Keratinocyte (primary cell): ENCODE measurements at regions not wholly inside any gene's neighbourhood (a gene's known extent, or its start where the extent isn't known, plus 50 kb on each side); places are given as distances from the start of the nearest gene placed in this dataset.

Experiments used
- DNase-seq: peaks from one replicate; pipeline ENCODE4 v3.0.0-alpha.2; 2011; ENCODE audit warnings: low read depth, missing footprints, low spot score
- FAIRE-seq: peaks from 2 replicates; lab custom pipeline; 2011; peaks lifted over from hg19 to GRCh38; lab: Jason Lieb, UNC
- H2AFZ ChIP-seq: 2 replicates; pipeline ENCODE4 v1.6.0; 2012; ENCODE audit warnings: low read length, control low read depth, inconsistent platforms; ENCODE audit not compliant: control insufficient read depth
- H3K27ac ChIP-seq: 2 replicates; pipeline ENCODE4 v1.5.1; 2011; ENCODE audit warnings: low read length; ENCODE audit not compliant: control insufficient read depth, insufficient read depth
- H3K27me3 ChIP-seq: 3 replicates; pipeline ENCODE4 v1.6.0; 2011; ENCODE audit warnings: low read length; ENCODE audit not compliant: control insufficient read depth, insufficient read depth; ENCODE audit errors: extremely low read depth
- H3K36me3 ChIP-seq, 2 experiments: 2 replicates in 1 of 2; 3 replicates in 1 of 2; pipeline ENCODE4 v1.5.1; 2011; ENCODE audit warnings: low read length in 2 of 2, mild to moderate bottlenecking in 1 of 2; ENCODE audit not compliant: control insufficient read depth in 2 of 2, insufficient read depth in 2 of 2; ENCODE audit errors: extremely low read depth in 1 of 2
- H3K4me1 ChIP-seq: 3 replicates; pipeline ENCODE4 v1.5.1; 2011; ENCODE audit warnings: low read length; ENCODE audit not compliant: control insufficient read depth, insufficient read depth; ENCODE audit errors: extremely low read depth
- H3K4me2 ChIP-seq: 3 replicates; pipeline ENCODE4 v1.6.0; 2011; ENCODE audit warnings: low read depth, low read length; ENCODE audit not compliant: control insufficient read depth, insufficient read depth; ENCODE audit errors: extremely low read depth
- H3K4me3 ChIP-seq, 3 experiments: fragments of 200-600 bp in 1 of 3; sonication (generic) in 1 of 3; 2 replicates in 2 of 3; 3 replicates in 1 of 3; pipeline ENCODE4 v1.5.1; 2011 to 2016; ENCODE audit warnings: low read length in 3 of 3, mild to moderate bottlenecking in 3 of 3, control low read depth in 2 of 3, inconsistent platforms in 1 of 3, low read depth in 1 of 3, mixed read lengths in 1 of 3, mixed run types in 1 of 3, moderate library complexity in 1 of 3; ENCODE audit not compliant: control insufficient read depth in 2 of 3, insufficient read depth in 2 of 3; ENCODE audit errors: extremely low read depth in 1 of 3
- H3K79me2 ChIP-seq: 2 replicates; pipeline ENCODE4 v1.6.0; 2012; ENCODE audit warnings: low read length; ENCODE audit not compliant: control insufficient read depth, insufficient read depth
- H3K9ac ChIP-seq: 3 replicates; pipeline ENCODE4 v1.6.0; 2011; ENCODE audit warnings: low read length; ENCODE audit not compliant: control insufficient read depth, insufficient read depth; ENCODE audit errors: extremely low read depth
- H3K9me1 ChIP-seq: 3 replicates; pipeline ENCODE4 v1.6.0; 2011; ENCODE audit warnings: low read length; ENCODE audit not compliant: control insufficient read depth, insufficient read depth; ENCODE audit errors: extremely low read depth
- H3K9me3 ChIP-seq: 2 replicates; pipeline ENCODE4 v1.5.1; 2012; ENCODE audit warnings: low read depth, low read length; ENCODE audit not compliant: control insufficient read depth
- H4K20me1 ChIP-seq: 3 replicates; pipeline ENCODE4 v1.6.0; 2011; ENCODE audit warnings: low read length; ENCODE audit not compliant: control insufficient read depth, insufficient read depth; ENCODE audit errors: extremely low read depth
- EZH2 ChIP-seq: IDR thresholded peaks from one replicate; pipeline ENCODE4 v1.6.1; 2012; ENCODE audit warnings: inconsistent platforms, mild to moderate bottlenecking, low read length, moderate library complexity
- dilution Hi-C: fragments of 300-500 bp; cut with MboI; formaldehyde crosslinking; loops from one replicate; pipeline ENCODE4 v1.7.0; 2020; ENCODE audit warnings: low sequenced_read_pairs; ENCODE audit not compliant: extremely low pct_ligation_motif_present
- TF ChIP-seq, protein P1 (sequence below), 3 experiments: IDR thresholded peaks in 1 of 3; conservative IDR thresholded peaks in 1 of 3; optimal IDR thresholded peaks in 1 of 3; 2 replicates in 2 of 3; 3 replicates in 1 of 3; pipeline versions ENCODE3 to v1.5.1; 2011; ENCODE audit warnings: low read length in 3 of 3, mild to moderate bottlenecking in 3 of 3, moderate library complexity in 2 of 3, control low read depth in 1 of 3, inconsistent platforms in 1 of 3; ENCODE audit not compliant: insufficient read depth in 2 of 3; ENCODE audit errors: extremely low read depth in 1 of 3

DNA sequence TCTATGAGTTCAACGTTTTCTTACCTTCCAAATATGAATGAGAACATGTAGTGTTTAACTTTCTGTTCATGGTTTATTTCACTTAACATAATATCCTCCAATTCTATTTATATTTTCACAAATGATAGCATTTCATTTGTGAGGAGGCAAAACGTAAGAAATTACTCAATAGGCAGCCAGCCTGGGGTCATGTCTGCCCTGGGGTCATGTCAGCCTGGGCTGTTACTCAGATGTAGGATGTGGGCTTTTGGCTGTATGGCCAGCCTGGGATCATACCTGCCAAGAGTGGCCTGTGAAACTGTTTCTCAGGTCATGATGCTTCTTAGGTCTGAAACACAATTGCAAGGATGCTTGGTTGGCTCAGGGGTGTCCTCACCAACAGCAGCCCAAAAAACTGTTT is 187.0 kb downstream of the FBXO8 start:
- H3K4me2 ChIP-seq: no peak overlapping the region
- DNase-seq (no peak), FAIRE-seq (no peak)
- dilution Hi-C loops: no loop called here
- no peaks in the 10 kb centered on the region for H3K79me2 ChIP-seq
- H3K9me1 ChIP-seq: no peaks in the 10 kb centered on the region
- no peaks in the 10 kb centered on the region for H3K27me3 ChIP-seq
- H3K9ac ChIP-seq: no peak overlapping the region
- no peak overlapping the region for H3K4me3 ChIP-seq
- no peak overlapping the region for H3K27ac ChIP-seq
- no peaks in the 10 kb centered on the region for H3K4me1 ChIP-seq
- no peaks in the 10 kb centered on the region for H3K36me3 ChIP-seq
- no peaks in the 10 kb centered on the region for H4K20me1 ChIP-seq
- no peak for TF ChIP-seq EZH2
- TF ChIP-seq, protein P1, sequence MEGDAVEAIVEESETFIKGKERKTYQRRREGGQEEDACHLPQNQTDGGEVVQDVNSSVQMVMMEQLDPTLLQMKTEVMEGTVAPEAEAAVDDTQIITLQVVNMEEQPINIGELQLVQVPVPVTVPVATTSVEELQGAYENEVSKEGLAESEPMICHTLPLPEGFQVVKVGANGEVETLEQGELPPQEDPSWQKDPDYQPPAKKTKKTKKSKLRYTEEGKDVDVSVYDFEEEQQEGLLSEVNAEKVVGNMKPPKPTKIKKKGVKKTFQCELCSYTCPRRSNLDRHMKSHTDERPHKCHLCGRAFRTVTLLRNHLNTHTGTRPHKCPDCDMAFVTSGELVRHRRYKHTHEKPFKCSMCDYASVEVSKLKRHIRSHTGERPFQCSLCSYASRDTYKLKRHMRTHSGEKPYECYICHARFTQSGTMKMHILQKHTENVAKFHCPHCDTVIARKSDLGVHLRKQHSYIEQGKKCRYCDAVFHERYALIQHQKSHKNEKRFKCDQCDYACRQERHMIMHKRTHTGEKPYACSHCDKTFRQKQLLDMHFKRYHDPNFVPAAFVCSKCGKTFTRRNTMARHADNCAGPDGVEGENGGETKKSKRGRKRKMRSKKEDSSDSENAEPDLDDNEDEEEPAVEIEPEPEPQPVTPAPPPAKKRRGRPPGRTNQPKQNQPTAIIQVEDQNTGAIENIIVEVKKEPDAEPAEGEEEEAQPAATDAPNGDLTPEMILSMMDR (optimal IDR thresholded peaks at IDR 0.05 in 1 of 3, IDR thresholded peaks at IDR 0.05 in 1 of 3, conservative IDR thresholded peaks at IDR 0.05 in 1 of 3; ENCODE audit: extremely low read depth in 1 of 3, insufficient read depth in 2 of 3, low read length in 3 of 3): no peak
- H2AFZ ChIP-seq: no peak overlapping the region
- H3K9me3 ChIP-seq: no peaks in the 10 kb centered on the region

DNA sequence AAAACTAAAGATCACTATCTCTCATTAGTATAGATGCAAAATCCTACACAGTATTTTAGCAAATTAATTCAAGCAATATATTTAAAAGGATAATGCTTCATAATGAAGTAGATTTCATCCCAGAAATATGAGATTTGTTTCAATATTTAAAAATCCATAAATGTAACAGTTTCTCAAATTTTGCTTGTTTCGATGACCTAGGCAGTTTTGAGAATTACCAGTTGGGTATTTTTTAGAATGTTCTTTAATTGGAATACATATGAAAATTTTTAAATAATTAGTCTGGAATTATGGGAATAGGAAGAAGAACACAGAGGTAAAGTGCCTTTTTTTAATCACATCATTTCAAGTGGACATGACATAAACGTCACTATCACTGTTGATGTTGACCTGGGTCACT is 192.3 kb downstream of the FBXO8 start:
- TF ChIP-seq, protein P1 (optimal IDR thresholded peaks at IDR 0.05 in 1 of 3, IDR thresholded peaks at IDR 0.05 in 1 of 3, conservative IDR thresholded peaks at IDR 0.05 in 1 of 3; ENCODE audit: extremely low read depth in 1 of 3, insufficient read depth in 2 of 3, low read length in 3 of 3): no peak
- no peak for TF ChIP-seq EZH2
- FAIRE-seq: no peak
- H3K9ac ChIP-seq: no peak overlapping the region
- no peaks in the 10 kb centered on the region for H3K36me3 ChIP-seq
- H3K27ac ChIP-seq: no peak overlapping the region
- dilution Hi-C loops: no loop called here
- no peaks in the 10 kb centered on the region for H3K27me3 ChIP-seq
- H3K9me1 ChIP-seq: no peaks in the 10 kb centered on the region
- no peaks in the 10 kb centered on the region for H3K79me2 ChIP-seq
- DNase-seq: no peak
- H3K4me2 ChIP-seq: no peak overlapping the region
- no peaks in the 10 kb centered on the region for H3K4me1 ChIP-seq
- no peaks in the 10 kb centered on the region for H3K9me3 ChIP-seq
- no peak overlapping the region for H2AFZ ChIP-seq
- no peaks in the 10 kb centered on the region for H4K20me1 ChIP-seq
- H3K4me3 ChIP-seq: no peak overlapping the region
